PC-9 (cell line): ENCODE measurements at regions not wholly inside any gene's neighbourhood (a gene's known extent, or its start where the extent isn't known, plus 50 kb on each side); places are given as distances from the start of the nearest gene placed in this dataset.

ENCODE experiments used
- BruUV-seq: library from RNA; stranded (reverse); fragments of 400-500 nt; replicated peaks from 2 replicates; lab custom pipeline; 2021; lab: Mats Ljungman, UMichigan
- CTCF ChIA-PET: fragments of 300-600 bp; sonication (Branson Sonifier 250); formaldehyde crosslinking; loops from one replicate; lab custom pipeline; 2022; ENCODE audit warnings: antibody characterized with exemption; lab: Charles Lee
- POLR2A ChIA-PET: fragments of 300-600 bp; sonication (Branson Sonifier 250); formaldehyde crosslinking; loops from one replicate; lab custom pipeline; 2022; ENCODE audit warnings: antibody characterized with exemption; ENCODE audit not compliant: unreplicated experiment; lab: Charles Lee
- DNase-seq, 2 experiments: peaks; one replicate each; pipeline versions ENCODE4 v3.0.0 to v3.0.0-alpha.2; 2015 to 2022; ENCODE audit warnings: mixed read lengths in 1 of 2
- H2AFZ ChIP-seq: fragments of 200-600 bp; sonication (generic); 2 replicates; pipeline ENCODE4 v1.8.1; 2017; ENCODE audit warnings: antibody characterized with exemption
- H3F3A ChIP-seq: fragments of 200-600 bp; sonication (generic); 2 replicates; pipeline ENCODE4 v1.8.1; 2017; ENCODE audit warnings: antibody characterized with exemption, mild to moderate bottlenecking, low read depth; ENCODE audit not compliant: insufficient read depth
- H3K27ac ChIP-seq: fragments of 200-600 bp; sonication (generic); 2 replicates; pipeline ENCODE4 v1.6.1; 2016; ENCODE audit warnings: mixed run types
- H3K27me3 ChIP-seq: fragments of 200-600 bp; sonication (generic); 2 replicates; pipeline ENCODE4 v1.6.1; 2016; ENCODE audit warnings: low read depth, mixed run types; ENCODE audit not compliant: insufficient read depth
- H3K36me3 ChIP-seq: fragments of 200-600 bp; sonication (generic); 2 replicates; pipeline ENCODE4 v1.6.1; 2016; ENCODE audit warnings: low read depth, mixed run types
- H3K4me1 ChIP-seq: fragments of 200-600 bp; sonication (generic); replicated peaks from 2 replicates; pipeline ENCODE4 v1.6.1; 2016; ENCODE audit warnings: mixed run types; ENCODE audit not compliant: insufficient read depth
- H3K4me2 ChIP-seq: fragments of 200-600 bp; sonication (generic); 2 replicates; pipeline ENCODE4 v1.6.1; 2017; ENCODE audit warnings: mixed run types
- H3K4me3 ChIP-seq: fragments of 200-600 bp; sonication (generic); 2 replicates; pipeline ENCODE4 v1.6.1; 2016; ENCODE audit warnings: mixed run types
- H3K79me2 ChIP-seq: fragments of 200-600 bp; sonication (generic); 2 replicates; pipeline ENCODE4 v1.6.1; 2017; ENCODE audit warnings: low read depth, mixed run types
- H3K9me2 ChIP-seq: fragments of 200-600 bp; sonication (generic); 2 replicates; pipeline ENCODE4 v1.8.1; 2017; ENCODE audit warnings: mild to moderate bottlenecking; ENCODE audit not compliant: insufficient read depth
- H3K9me3 ChIP-seq: fragments of 200-600 bp; sonication (generic); 2 replicates; pipeline ENCODE4 v1.8.1; 2016; ENCODE audit warnings: low read depth; ENCODE audit not compliant: insufficient read depth
- H4K20me1 ChIP-seq: fragments of 200-600 bp; sonication (generic); 2 replicates; pipeline ENCODE4 v1.8.1; 2017; ENCODE audit not compliant: insufficient read depth
- EZH2 ChIP-seq: fragments of 200-600 bp; sonication (generic); IDR thresholded peaks from 2 replicates; pipeline ENCODE4 v1.8.0; 2017; ENCODE audit warnings: antibody characterized with exemption, low read depth
- intact Hi-C: fragments of 100-400 bp; cut with micrococcal nuclease; formaldehyde crosslinking; loops from one replicate; pipeline ENCODE4 v1.10.0; 2022; ENCODE audit not compliant: unreplicated experiment
- TF ChIP-seq, protein P1 (sequence below): fragments of 200-600 bp; sonication (generic); conservative IDR thresholded peaks from 2 replicates; pipeline ENCODE4 v1.6.1; 2017; ENCODE audit warnings: mixed run types, antibody characterized with exemption, mild to moderate bottlenecking, moderate library complexity

DNA sequence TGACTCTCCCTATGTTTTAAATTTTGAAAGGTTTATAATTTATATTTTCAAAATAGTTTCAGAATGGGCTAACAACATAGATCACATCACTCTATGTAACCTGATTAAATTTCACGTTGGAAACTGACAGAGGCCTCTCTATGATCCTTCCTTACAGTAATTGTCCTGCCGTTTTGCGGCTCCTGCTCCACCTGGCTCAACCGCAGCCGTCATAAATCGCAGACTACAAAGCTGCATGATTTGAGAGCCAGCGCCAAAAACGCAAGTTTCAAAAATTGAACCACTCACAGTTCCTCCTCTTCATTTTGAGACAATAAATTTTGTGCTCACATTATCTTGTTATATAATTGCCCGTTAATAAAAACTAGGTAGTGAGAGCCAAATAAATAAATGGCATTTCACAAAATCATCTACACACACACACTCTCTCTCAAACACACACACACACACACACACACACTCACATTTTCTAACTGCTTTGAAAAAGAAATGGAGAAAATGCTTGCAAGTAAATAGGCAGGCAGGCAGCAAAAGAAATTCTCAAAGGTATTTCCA, 263.1 kb upstream of the PSMD7 start:
- Histone ChIP-seq H2AFZ (no peak overlapping the region), H3K27ac (no peak overlapping the region), H3K27me3 (peaks cover 38% of the 10 kb centered on the region), H3F3A (no peaks in the 10 kb centered on the region), H3K4me1 (no peaks in the 10 kb centered on the region), H3K79me2 (no peaks in the 10 kb centered on the region), H4K20me1 (no peaks in the 10 kb centered on the region), H3K4me2 (no peak overlapping the region), H3K4me3 (no peak overlapping the region), H3K9me3 (no peaks in the 10 kb centered on the region), H3K36me3 (no peaks in the 10 kb centered on the region), H3K9me2 (no peaks in the 10 kb centered on the region)
- ChIA-PET POLR2A (interaction anchor here (0.5 kb wide), 1 partner anchor 800 kb away, joined by 3 read pairs; no protein-coding TSS in a partner anchor), CTCF (no interaction called here)
- no TSS peak for BruUV-seq
- intact Hi-C loops = no loop called here
- no peak for DNase-seq
- no peak for TF ChIP-seq EZH2
- TF ChIP-seq, protein P1, sequence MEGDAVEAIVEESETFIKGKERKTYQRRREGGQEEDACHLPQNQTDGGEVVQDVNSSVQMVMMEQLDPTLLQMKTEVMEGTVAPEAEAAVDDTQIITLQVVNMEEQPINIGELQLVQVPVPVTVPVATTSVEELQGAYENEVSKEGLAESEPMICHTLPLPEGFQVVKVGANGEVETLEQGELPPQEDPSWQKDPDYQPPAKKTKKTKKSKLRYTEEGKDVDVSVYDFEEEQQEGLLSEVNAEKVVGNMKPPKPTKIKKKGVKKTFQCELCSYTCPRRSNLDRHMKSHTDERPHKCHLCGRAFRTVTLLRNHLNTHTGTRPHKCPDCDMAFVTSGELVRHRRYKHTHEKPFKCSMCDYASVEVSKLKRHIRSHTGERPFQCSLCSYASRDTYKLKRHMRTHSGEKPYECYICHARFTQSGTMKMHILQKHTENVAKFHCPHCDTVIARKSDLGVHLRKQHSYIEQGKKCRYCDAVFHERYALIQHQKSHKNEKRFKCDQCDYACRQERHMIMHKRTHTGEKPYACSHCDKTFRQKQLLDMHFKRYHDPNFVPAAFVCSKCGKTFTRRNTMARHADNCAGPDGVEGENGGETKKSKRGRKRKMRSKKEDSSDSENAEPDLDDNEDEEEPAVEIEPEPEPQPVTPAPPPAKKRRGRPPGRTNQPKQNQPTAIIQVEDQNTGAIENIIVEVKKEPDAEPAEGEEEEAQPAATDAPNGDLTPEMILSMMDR = no peak

DNA sequence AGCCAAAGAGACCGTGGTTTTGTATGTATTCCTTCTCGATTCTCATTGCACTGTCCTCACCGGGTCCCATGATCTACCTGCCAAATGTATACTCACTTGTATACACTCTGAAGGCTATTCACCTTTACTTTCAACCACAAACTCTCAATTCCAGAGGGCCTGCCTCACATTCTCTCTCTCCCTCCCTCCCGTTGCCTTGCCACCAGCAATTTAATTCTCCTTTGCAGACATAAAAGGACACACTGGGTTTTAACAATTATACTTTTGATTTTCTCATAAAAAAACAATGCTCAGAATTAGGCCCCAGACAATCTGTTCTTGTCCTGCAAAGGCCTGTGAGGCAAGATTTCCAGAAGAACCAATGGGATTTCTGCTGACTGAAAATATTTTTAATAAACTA, 265.1 kb upstream of the PSMD7 start:
- Histone ChIP-seq H3K36me3 (no peaks in the 10 kb centered on the region), H3K27me3 (peaks cover 50% of the 10 kb centered on the region), H3K27ac (no peak overlapping the region), H3K4me1 (no peaks in the 10 kb centered on the region), H3F3A (no peaks in the 10 kb centered on the region), H3K4me2 (no peak overlapping the region), H3K4me3 (no peak overlapping the region), H3K79me2 (no peaks in the 10 kb centered on the region), H3K9me3 (no peaks in the 10 kb centered on the region), H2AFZ (no peak overlapping the region), H3K9me2 (no peaks in the 10 kb centered on the region), H4K20me1 (no peaks in the 10 kb centered on the region)
- intact Hi-C loops = no loop called here
- POLR2A ChIA-PET = no interaction called here
- no TSS peak for BruUV-seq
- TF ChIP-seq EZH2 = no peak
- TF ChIP-seq, protein P1 = no peak
- DNase-seq = no peak
- CTCF ChIA-PET = no interaction called here

DNA sequence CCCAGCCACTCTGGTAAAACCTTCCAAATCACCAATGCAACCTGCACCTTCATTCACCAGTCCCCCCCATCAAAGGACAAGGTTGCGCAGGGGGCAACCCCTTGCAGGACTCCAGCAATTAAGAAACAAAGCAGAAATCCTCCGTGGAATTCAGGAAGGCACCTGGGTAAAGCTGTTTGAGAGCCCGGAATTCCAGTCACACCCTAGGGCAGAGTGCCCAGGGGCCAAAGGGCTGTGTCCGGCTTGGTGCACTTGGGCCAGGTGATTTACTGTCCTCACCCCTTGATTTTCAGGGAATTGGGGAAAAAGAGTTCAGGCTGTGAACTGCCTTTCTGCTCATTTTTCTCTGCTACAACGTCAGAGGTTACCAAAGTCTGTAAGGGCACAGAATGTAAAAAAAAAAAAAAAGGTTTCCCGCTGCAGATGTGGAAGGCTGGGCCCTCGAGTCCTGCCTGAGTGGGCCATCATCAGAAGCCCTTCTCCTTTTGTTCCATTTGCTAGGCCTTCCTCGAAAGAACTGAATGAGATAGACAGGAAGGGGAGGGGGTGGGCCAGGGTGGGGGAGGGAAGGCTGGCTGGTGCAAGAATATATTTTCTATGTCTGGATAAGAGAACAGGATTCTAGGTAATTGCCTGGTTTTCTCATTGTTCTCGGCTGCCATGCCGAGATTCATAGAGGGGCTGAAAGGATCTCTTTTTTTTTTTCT, 266.5 kb upstream of the PSMD7 start:
- H3K4me2 ChIP-seq = no peak overlapping the region
- no peak overlapping the region for H2AFZ ChIP-seq
- ChIA-PET CTCF (no interaction called here), POLR2A (no interaction called here)
- no peaks in the 10 kb centered on the region for H3K9me2 ChIP-seq
- no peaks in the 10 kb centered on the region for H3K9me3 ChIP-seq
- no peaks in the 10 kb centered on the region for H3K36me3 ChIP-seq
- H3K4me1 ChIP-seq = no peaks in the 10 kb centered on the region
- H3F3A ChIP-seq = no peaks in the 10 kb centered on the region
- no peaks in the 10 kb centered on the region for H3K79me2 ChIP-seq
- intact Hi-C loops = no loop called here
- peaks cover 54% of the 10 kb centered on the region for H3K27me3 ChIP-seq
- no peak overlapping the region for H3K27ac ChIP-seq
- DNase-seq = no peak
- no peak overlapping the region for H3K4me3 ChIP-seq
- TF ChIP-seq EZH2 = no peak
- TF ChIP-seq, protein P1 = no peak
- no peaks in the 10 kb centered on the region for H4K20me1 ChIP-seq
- no TSS peak for BruUV-seq
